GOT3 (cell line): ENCODE measurements at regions not wholly inside any gene's neighbourhood (a gene's known extent, or its start where the extent isn't known, plus 50 kb on each side); places are given as distances from the start of the nearest gene placed in this dataset.
"Not testable (repeated sequence)": the region's sequence is repeated elsewhere in the genome, so short reads cannot be mapped to it uniquely, and the experiment has no call there.

ENCODE experiments used
- DNase-seq: peaks from one replicate; lab custom pipeline; 2025; ENCODE audit warnings: mixed read lengths; lab: John Stamatoyannopoulos, UW

DNA sequence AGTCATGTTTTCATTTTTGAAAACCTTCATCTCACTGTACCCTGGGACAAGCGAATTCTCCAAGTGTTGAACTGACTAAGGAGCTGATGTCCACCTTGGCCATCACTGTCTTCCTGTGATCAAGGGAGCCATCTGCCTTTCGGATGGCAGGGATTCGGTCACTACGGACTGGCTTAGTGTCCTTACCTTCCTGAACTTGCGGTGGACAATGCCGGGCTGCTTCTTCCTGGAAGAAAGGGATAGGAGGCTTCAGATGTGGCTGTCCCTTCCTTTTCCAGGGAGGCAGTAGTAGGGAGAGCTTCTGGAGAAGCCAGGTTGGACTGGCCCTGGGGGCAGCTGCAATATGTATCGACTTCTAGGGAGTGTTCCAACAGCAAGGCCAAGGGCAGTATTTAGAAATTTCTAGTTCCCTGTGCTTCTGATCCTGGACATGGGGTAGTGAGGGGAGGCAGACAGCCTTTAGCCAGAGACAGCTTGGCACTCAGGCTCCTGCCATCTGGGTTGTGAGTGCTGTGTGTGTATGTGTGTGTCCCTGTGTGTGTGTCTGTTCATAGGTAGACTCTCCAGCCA, 114.6 kb downstream of the IER5 start:
- DNase-seq, result no peak

DNA sequence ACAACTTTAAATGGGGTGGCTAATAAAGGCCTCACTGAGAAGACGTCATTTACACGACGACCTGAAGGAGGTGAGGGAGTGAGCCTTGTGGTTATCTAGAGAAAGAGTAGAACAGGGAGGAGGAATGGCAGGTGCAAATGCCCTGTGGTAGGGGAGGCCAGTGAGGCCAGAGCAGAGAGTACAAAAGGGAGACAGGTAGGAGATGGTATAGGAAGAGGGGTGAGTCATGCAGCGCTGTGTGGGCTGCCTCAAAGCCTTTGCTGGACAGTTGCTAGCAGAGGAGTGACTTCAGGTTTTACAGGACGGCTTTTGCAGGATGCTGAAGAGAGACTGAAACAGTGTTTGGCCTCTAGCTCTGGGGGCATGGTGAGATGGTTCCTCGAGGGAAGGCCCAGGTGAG, 116.0 kb downstream of the IER5 start:
- DNase-seq, result no peak

DNA sequence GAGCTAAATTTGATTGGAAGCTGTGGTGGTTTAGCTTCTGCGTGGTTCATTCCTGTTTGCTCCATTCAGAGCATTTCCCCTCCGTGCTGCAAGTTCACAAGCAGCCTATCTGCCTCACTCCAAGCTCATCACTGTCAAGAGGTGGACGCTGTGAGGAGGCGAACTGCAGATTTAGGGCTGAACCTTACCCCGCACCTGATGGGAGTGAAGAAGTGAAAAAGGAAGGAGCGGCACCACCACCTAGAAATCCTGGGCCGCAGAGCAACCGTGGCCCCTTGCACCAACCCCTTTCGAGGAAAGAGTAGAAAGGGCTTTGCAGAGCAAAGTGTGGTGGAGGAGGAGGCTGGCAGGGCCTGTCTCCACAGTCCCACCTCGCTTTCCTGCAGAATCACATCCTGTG, 117.4 kb downstream of the IER5 start:
- no peak for DNase-seq

DNA sequence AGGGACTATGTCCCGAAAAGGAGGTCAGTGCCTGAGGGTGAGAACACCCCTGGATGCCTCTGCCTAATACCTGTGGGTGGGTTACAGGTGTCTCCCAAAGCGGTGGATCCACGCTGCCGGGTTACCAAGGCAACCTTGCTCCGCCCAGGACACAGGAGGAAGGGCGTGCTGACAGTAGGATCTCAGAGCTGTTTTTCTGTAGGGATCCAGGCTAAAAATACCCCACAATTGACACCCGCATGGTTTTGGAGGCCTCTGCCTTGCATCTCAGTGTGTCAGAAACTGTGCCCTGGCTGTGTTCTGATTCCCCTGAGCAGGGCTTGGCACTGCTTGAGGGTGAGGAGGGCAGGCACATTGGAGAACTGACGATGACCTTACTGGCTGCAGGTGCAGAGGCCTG, 118.0 kb downstream of the IER5 start:
- DNase-seq, result no peak

DNA sequence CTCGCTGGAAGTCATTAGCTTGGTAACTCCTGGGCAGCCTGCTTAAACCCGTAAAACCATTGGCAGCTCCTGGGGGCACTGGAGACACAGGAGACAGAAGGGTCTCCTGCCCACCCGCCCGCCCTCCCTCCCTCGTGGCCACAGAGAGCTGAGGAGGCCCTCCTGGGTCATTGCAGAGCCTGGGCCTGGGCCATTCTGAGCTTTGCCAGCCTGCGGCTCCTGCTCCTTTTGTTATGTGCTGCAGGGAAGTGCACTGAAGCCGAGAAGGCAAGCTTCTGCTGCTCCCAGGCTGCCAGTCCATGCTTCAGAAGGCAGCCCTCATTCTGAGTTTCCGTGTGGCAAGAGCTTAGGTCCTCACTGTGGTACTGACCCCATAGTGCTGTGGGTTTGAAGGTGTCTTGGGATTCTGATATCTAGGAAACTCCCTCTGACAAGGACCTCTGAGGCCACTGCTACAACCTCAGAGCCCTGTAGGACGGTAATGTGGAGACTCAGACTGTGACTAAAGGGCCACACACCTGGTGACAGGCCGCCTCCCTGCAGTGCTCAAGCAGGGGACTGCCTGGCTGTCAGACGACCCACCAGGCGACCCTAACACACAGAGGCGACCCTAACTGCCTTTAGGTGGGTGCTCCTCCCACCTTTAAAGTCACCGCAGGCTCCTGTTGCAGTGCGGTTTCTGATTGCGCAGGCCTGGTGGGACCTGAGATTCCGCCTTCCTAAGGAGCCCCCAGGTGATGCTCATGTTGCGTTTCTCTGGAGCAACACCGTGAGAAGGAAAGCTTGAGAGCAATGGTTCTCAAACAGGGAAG, 118.7 kb downstream of the IER5 start:
- DNase-seq, result no peak

DNA sequence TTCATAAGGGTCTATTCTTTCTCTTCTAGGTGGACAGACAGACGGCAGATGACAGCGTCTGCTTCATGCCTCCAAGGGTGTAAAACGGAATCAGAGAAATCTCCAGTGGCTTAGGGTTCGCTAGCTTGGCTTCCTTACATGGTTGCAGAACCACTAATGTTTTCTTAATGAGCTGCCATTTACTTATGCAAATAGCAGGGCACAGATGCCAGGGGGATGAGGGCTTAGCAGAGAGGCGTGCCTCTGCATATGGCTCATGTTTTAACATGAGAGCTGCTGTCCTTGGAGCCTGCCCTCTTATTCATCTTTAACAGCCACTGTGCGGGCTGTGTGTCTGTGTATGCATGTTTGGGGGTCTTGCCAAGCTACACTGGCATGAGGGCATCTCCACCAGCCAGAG, 119.6 kb downstream of the IER5 start:
- DNase-seq, result no peak

DNA sequence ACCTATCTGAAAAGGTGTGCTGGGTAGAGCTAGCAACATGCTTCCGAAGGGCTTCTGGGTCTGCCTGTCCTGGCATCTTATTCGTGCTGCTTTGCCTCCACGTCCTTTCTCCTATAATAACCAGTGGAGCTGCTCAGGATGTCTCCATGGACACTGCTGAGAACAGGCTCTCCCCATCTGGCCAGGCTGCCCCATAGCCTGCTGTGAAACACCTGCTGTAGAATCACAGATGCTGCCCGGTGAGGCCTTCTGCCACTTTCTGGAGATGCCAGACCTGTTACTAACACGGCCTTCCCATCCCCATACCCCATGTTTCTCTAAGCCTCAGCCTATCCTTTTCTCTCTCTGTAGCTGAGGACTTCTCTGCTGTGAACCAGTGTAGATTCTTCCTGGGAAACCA, 120.5 kb downstream of the IER5 start:
- DNase-seq, result no peak

DNA sequence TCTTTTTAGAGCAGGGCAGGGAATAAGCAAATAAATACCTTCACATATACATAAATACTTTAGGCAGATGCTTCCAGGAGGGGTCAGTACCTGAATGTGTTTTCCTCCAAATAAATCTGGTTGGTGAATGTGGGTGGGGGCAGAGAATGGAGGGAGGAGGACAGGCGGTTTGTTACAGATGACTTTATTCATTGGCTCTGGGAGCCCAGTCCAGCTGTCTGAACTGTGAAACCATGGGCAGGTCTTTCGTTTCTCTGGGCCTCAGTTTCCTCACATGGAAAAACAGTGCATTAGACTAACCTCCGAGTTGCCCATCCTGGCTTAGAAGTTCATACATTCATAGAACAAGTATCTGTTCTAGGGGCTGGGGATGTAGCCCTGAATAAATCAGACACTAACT, 124.6 kb downstream of the IER5 start:
- no peak for DNase-seq

DNA sequence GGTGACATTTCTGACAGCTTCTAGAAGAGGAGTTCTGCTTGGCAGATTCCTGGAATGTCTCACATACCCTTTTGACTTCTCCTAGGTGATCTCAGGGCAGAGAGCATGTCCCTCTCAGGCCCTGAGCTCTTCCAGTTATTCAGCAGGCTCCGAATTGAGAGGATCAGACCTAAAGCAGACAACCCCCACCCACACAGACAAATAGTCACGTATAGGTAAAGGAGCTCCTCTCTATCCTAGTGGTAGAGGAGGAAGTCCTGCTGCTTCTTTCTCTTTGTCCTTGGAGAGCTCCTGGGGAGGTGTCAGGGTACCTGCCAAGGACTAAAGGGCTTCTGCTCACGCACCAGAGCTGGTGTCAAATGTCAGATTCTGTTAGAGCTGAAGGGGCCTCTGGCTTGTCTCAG, 128.1 kb downstream of the IER5 start:
- DNase-seq, result no peak

DNA sequence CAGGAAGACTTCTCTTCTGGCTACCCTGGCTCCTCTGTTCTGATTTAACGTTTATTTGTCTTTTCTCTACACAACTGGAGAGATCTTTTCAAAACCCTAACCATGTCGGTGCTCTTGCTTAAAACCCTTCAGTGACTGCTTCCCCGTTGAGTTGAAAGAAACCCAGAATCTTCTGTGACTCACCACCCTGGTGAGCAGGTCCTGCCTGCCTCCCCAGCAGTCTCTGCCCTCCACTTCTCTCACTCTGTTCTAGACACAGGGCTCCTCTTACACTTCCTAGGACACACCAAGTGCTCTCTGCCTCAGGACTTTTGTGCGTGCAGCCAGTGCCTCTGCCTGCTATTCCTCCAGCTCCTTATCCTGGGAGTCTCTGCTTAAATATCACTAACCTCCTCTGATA, 131.4 kb downstream of the IER5 start:
- no peak for DNase-seq

DNA sequence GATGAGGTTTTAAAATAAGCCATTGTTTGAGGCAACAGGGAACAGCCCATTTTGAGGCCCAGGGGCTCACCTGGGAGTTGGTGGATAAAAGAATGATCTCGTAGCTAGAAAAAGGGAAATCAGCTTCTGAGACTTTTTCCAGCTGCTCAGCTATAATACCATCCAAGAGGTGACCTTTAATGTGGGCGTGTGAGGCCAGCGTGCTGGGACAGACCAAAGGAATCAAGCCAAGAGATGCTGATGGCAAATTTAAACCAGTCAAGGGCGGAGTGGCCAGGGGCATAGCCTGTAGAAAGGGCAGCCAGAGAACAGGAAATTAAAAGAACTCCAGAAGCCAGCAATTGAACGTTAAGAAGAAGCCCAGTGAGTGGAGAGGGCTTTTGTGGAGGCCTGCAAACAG, 132.6 kb downstream of the IER5 start:
- DNase-seq, result no peak

DNA sequence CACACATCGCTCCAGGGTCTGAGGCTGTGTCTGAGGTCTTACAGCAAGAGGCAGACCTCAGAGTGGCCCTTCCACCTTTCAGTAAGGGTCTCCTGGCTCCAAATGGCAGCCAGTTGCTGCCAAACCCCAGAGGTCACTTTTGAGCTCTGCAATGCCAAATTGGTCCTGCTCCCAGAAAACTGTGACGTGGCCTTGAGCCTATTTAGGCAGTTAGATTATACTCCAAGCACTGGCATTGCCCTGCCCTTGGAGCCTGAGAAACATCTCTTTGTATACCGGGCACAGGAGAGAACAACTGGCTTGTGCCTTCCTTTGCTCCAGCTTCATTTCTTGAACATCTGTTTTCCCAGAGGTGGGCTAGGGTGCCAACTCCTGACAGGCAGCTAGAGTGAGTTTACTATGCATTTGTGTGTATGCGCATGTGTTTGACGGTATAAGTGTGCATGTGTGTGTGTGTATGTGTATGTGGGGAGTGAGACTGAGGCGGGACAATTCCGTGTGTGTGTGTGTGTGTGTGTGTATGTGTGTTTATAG, 134.5 kb downstream of the IER5 start:
- DNase-seq, result no peak

DNA sequence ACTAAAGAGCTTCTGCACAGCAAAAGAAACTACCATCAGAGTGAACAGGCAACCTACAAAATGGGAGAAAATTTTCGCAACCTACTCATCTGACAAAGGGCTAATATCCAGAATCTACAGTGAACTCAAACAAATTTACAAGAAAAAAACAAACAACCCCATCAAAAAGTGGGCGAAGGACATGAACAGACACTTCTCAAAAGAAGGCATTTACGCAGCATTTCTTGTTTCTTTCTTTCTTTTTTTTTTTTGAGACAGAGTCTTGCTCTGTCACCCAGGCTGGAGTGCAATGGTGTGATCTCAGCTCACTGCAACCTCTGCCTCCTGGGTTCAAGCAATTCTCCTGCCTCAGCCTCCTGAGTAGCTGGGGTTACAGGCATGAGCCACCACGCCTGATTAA, 138.2 kb downstream of the IER5 start:
- DNase-seq, result not testable (repeated sequence)

DNA sequence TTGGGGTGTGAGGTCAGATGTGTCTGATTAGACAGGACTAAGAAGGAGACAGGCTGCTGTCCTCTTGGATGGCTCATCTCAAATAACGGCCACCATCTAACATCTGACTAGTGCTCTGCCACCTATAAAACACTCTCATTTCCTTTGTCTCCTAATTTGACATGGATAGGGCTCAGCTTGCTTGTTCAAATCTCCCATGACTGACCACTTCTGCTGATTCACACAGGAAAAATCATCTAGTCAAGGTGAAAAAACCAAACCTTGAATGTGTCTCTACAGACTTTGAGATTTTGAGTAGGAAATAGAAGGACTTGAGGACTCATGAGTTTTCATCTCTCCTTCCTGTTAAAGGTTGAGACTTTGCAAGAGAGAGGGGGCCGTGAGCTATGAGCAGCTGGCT, 150.6 kb downstream of the IER5 start:
- DNase-seq, result no peak

DNA sequence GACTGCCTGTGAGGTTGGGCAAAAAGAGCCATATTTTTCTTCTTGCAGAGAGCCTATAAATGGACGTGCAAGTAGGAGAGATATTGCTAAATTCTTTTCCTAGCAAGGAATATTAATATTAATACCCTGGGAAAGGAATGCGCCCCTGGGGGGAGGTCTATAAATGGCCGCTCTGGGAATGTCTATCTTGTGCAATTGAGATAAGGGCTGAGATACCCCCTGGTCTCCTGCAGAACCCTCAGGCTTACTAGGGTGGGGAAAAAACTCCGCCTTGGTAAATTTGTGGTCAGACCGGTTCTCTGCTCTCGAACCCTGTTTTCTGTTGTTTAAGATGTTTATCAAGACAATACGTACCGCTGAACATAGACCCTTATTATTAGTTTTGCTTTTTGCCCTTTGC, 157.8 kb downstream of the IER5 start:
- not testable (repeated sequence) for DNase-seq

DNA sequence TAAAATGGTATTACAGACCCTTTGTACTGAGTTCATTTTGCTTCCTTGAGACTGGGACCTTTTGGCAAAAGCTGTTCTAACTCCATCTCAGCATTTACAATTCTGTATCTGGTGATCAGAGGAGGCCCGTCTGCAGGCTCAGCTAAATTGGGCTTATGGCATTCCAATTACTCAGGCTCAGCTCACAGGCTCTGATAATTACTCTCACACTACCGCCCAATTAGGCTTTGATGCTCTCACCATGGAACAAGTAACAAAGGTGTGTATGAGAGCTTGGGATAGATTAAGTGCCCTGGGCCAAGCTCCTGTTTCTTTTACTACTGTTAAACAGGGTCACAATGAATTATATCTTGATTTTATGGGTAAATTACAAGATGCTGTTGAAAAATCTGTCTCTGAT, 159.9 kb downstream of the IER5 start:
- DNase-seq, result not testable (repeated sequence)

DNA sequence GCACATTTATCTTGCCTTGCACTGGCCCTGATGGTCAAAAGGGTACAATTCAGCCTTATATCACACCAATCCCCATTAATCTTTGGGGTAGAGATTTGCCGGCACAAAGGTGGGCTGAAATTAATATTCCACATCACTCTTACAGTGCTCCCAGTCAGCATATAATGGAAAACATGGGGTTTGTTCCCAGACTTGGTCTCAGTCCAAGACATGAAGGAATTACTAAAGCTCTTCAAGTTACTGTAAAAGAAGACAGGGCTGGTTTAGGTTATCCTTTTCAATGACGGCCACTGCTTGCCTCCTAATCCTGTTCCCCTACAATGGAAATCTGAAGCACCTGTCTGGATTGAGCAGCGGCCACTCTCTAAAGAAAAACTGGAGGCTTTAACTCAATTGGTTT, 160.7 kb downstream of the IER5 start:
- DNase-seq, result no peak

DNA sequence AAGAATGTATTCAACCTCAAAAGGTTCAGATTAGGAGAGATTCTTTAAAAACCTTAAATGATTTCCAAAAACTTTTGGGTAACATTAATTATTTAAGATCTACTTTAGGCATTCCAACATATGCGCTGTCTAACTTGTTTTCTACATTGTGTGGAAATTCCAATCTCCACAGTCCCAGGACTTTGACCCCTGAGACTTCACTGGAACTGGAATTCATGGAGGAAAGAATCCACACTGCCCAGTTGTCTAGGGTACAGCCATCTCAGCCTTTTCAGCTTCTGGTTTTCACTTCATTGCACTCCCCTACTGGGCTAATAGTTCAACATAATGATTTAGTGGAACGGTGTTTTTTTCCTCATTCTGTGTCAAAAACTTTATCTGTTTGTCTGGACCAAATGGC, 161.5 kb downstream of the IER5 start:
- no peak for DNase-seq

DNA sequence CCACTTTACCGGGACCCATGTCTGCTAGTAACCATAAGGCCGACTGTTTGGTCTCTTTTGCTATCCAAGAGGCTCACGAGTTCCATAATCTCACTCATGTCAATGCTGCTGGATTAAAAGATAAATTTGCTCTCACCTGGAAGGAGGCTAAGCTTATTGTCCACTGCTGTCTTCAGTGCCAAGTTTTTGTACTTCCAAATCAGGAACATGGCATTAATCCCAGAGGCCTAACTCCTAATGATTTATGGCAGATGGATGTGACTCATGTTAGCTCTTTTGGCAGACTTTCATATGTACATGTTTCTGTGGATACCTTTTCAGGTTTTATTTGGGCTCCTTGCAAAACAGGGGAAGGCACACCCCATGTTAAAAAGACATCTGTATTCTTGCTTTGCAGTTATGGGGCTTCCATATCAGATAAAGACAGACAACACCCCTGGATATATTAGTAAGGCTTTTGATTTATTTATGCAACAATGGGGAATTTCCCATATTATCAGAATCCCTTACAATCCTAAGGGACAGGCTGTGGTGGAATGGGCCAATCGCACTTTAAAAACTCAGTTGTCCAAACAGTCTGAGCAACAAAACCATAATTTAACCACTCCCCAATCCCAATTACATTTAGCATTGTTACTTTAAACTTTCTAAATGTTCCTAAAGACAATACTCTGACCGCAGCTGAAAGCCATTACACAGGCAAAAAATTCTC, 162.7 kb downstream of the IER5 start:
- DNase-seq, result no peak

DNA sequence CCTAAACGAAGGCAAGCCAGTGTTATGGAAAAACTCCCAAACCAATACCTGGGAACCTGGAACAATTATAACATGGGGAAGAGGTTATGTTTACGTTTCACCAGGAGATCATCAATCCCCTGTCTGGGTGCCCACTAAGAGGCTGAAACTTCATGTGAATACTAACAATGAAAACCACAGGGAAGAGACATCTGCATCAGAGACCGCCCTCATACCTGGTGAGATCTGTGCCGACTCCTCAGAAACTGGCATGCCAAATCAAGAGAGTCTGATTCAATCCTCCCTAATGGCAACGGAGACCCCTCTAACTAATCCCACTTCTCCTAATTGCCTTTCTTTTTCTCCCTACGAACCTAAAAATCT, 163.2 kb downstream of the IER5 start:
- DNase-seq, result no peak

DNA sequence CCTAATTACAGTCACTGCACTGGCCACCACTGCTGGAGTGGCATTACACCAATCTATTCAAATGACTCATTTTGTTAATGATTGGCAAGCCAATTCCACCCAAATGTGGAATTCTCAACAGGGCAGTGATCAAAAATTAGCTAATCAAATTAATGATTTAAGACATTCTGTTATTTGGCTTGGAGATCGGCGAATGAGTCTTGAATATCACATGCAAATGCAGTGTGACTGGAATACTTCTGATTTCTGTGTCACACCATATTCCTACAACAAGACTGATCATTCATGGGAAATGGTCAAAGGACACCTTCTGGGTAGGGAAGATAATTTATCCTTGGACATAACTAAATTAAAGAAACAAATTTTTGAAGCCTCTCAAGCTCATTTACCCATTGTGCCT, 165.1 kb downstream of the IER5 start:
- not testable (repeated sequence) for DNase-seq

DNA sequence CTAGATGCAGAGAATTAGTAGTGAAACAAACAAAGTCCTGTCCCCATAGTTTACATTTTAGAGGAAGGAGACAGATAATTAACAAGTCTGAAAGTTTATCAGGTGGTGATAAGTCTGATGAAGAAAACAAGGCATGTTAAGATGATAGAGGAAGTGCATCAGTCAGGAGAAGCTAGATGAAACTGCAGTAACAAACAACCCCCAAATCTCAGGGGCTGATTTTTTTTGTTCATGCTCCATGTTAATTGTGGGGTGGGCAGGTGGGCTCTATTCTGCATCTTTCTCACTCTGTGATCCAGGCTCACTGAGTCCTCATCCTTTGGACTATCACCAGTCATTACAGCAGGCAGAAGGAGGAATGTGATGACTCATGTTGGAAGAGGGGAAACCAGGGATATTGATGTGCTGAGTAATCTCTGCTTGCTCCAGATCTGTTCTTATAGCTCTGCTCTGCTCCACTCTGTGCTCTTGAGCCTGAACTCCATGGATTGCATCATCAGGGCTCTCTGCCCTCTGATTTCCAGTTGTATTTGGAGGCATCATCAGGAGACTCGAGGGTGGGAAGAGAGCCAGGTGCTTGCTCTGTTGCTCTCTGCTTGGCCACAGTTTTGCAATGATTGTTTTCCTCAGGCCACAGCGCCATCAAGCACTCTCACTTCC, 166.9 kb downstream of the IER5 start:
- DNase-seq, result peak; percentile 67

DNA sequence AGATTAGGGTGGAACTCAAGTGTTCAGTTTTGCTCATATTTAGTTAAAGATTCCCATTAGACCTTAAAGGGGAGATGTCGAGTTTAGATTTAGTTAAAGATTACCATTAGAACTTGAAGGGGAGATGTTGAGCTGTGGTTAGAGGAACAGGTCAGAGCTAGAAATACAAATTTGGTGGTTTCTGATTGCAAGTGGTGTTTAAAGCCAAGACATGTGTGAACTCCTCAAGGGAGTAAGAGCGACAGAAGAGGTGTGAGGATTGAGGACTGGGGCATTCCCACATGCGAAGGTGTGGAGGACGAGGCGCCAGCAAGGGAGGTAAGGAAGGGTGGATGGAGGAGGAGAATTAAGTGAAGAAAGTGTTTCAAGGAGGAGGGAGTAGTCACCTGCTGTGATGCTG, 168.6 kb downstream of the IER5 start:
- DNase-seq, result no peak
